Renal pelvis (tissue), 1 donor: ENCODE measurements at regions not wholly inside any gene's neighbourhood (a gene's known extent, or its start where the extent isn't known, plus 50 kb on each side); places are given as distances from the start of the nearest gene placed in this dataset.
A peak's percentile ranks its signal among the peaks of the same experiment; 100 is the strongest.
"Not testable (repeated sequence)": the region's sequence is repeated elsewhere in the genome, so short reads cannot be mapped to it uniquely, and the experiment has no call there.

Experiments used
- DNase-seq: peaks from one replicate; pipeline ENCODE4 v3.0.0-alpha.2; 2013

DNA sequence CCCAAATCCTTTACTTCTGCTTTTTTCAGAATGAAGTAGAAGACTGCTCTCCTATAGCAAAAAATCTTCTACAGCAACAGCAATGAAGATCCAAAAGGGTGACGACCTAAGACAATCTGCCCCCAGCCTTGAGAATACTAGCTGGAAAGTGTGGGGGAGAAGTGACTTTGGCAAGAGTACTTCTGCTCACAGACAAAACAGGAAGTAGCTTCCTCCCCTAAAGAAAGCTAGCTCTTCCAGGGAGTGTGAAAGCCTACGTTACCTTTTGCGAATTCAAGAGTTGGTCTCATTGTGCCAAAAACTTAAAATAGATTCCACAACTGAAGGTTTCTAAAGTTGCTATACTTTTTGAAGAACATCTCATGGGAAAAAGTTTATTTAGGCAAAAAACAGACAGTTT lies 1069.2 kb upstream of the CHAC2 start:
- DNase-seq, result no peak

GRCh38 chr2:52697690-52698089 lies 1069.9 kb upstream of the CHAC2 start:
- no peak for DNase-seq

- DNase-seq, result no peak
These were observed 1071.9 kb upstream of the CHAC2 start for GRCh38 chr2:52695731-52696130.

DNA sequence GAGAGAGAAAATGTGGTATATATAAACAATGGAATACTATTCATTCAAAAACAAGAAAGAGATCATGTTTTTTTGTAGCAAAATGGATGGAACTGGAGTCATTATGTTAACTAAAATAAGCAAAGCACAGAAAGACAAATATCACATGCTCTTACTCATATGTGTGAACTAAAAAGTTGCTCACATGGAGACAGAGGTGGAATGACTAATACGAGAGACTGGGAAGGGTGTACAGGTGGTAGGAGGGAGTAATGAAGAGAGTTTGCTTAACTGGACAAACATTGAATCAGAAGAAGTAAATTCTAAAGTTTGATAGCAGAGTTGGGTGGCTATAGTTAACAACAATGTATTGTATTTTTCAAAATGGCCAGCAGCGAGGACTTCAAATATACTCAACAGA lies 1080.7 kb upstream of the CHAC2 start:
- no peak for DNase-seq

- no peak for DNase-seq
These were observed 1091.5 kb upstream of the CHAC2 start for GRCh38 chr2:52676056-52676455.

GRCh38 chr2:52668724-52669123 lies 1098.9 kb upstream of the CHAC2 start:
- DNase-seq, result no peak

GRCh38 chr2:52659546-52659945 lies 1108.1 kb upstream of the CHAC2 start:
- no peak for DNase-seq

DNA sequence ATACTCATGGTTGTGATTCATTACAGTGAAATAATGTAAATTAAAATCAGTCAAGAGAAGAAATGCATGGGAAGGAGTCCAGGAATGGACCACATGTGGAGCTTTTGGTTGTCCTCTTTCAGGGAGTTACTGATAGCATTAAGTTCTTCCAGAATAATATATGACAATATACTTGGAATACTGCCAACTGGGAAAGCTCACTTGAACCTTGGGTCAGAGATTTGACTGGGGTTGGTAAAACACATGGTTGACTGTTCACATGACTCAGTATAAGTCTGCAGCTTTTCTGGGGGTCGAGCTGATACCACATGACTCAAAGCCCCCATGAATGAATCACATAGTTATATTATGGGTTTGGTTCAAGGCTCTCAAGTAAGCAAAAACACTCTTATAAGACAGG lies 1109.0 kb upstream of the CHAC2 start:
- peak; percentile 4 for DNase-seq

DNA sequence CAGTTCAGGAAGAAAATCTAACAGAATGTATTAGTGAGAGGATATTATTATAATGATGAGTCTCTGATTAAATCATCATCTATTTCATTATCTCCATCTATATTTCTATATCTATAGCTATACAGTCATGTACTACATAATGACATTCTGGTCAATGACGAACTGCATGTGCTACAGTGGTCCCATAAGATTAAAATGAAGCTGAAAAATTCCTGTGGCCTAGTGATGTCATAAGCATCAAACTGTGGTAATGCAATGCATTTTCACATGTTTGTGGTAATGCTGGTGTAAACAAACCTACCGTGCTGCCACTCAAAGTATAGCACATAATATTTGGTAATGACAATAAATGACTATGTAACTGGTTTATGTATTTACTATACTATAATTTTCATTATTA lies 1127.9 kb upstream of the CHAC2 start:
- DNase-seq, result no peak

DNA sequence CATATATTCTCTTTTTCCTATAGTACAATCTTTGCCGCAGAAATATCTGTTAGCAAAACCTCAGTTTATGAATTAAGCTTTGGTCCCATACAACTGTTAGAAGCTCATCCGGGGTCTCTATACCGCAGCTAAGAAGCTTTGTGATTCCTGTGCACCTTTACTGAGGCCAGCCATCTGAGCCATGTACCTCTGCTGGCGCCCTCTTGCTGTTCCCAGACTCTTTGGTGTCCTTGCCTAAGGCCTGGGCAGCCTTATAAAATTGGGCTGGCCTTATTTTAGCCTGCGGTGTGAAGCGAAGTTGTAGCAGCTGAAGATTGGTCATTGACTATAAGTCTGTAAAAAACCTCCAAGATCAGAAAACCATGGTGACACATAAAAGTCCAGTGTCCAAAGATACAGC lies 1135.1 kb upstream of the CHAC2 start:
- DNase-seq, result no peak

- DNase-seq, result no peak
These were observed 1137.7 kb upstream of the CHAC2 start for GRCh38 chr2:52629944-52630343.

DNA sequence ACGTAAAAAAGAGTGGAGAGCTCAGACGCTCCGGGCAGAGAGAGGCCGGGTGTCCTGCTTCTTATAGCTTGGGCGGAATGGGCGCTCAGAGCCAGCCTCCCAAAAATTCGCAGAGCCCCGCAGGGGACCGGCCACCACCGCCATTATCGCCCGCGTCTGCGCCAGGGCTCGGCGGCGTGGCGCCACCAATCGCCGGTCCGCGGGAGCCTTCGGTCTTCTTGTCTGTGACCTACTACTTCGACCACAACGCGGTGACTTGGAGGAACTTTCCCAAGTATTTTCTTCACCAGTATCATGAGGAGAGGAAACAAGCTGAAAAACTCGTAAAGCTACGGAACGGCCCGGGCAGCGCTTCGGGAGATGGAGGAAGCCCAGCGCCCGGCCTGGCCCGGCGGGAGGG lies 1138.1 kb upstream of the CHAC2 start:
- no peak for DNase-seq

- DNase-seq, result no peak
These were observed 1145.3 kb upstream of the CHAC2 start for GRCh38 chr2:52622266-52622665.

GRCh38 chr2:52613064-52613463 lies 1154.5 kb upstream of the CHAC2 start:
- DNase-seq, result no peak

GRCh38 chr2:52611759-52612158 lies 1155.8 kb upstream of the CHAC2 start:
- no peak for DNase-seq

- DNase-seq, result no peak
These were observed 1159.6 kb upstream of the CHAC2 start for GRCh38 chr2:52608030-52608429.

- no peak for DNase-seq
These were observed 1170.3 kb upstream of the CHAC2 start for GRCh38 chr2:52597346-52597745.

DNA sequence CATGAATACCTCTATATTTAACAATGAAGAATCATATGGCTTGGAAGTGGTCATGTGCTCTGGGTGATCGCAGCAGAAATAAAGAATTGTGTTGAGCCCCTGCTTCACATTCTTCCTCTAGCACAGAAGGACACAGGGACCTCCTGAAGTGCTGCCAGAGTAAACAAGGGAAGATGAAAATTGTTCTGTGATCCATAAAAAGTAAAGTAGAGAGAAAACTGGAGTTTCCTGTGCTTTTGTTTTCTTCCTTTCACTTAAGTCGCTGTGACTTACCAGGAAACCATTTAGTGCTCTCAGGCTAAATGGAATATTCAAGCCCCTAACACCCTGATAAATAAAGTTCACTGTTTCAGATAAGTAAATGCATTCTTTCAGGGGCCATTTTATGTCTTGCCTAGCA lies 1173.6 kb upstream of the CHAC2 start:
- peak; percentile 5 for DNase-seq

DNA sequence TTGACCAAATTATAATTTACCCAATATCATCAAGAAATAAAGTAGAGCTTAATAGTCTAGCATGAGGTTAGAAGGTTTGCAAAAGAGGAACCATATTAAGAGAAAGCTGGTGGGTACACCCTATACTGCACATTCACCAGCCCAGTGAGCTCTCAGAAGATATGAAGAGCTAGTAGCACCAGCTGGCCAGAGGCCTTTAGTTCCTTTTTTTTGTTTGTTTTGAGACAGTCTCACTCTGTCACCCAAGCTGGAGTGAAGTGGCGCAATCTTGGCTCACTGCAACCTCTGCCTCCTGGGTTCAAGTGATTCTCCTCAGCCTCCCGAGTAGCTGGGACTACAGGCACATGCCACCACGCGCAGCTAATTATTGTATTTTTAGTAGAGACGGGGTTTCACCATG lies 1183.5 kb upstream of the CHAC2 start:
- not testable (repeated sequence) for DNase-seq

DNA sequence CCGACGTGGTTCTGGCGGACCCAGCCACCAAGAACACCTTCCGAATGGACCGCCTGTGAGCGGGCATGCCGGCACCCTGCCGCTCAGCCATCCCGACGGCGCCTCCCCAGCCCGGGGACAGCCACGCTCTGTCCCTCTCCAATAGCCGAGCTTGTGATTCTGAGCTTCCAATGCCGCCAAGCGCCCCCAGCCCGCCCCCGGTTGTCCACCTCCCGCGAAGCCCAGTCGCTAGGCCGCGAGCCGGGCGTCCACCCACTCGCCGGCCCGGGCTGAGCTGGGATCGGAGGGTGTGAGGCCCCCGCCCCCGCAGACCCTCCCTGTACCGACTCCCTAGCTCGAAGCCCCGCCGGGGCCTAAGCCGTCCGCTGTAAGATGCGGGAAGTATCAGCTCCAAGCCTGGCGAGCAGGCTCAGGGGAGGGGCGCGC lies 1195.1 kb upstream of the CHAC2 start:
- DNase-seq, result no peak

GRCh38 chr2:52571380-52572347 lies 1195.9 kb upstream of the CHAC2 start:
- DNase-seq, result no peak

DNA sequence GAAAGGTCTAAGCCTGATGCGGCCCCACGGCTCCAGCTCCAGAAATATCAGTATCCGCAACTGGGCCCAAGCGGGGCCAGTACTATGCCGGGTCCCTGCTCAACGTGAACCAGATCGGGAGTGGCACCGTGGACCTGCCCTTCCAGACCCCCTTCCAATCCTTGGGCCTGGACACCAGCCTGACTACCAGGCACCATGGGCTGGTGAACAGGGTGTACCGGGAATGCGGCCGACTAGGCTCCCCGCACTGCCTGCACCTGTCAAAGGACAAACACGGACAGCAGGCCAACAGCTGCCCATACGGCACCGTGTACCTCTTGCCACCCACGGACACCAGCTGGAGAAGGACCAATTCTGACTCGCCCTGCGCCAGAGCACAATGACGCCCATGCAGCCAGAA lies 1196.9 kb upstream of the CHAC2 start:
- no peak for DNase-seq

GRCh38 chr2:52563151-52563550 lies 1204.5 kb upstream of the CHAC2 start:
- no peak for DNase-seq

GRCh38 chr2:52558265-52558664 lies 1209.3 kb upstream of the CHAC2 start:
- DNase-seq, result no peak
